ENCODE measurements at regions not wholly inside any gene's neighbourhood (a gene's known extent, or its start where the extent isn't known, plus 50 kb on each side); places are given as distances from the start of the nearest gene placed in this dataset.

DNA sequence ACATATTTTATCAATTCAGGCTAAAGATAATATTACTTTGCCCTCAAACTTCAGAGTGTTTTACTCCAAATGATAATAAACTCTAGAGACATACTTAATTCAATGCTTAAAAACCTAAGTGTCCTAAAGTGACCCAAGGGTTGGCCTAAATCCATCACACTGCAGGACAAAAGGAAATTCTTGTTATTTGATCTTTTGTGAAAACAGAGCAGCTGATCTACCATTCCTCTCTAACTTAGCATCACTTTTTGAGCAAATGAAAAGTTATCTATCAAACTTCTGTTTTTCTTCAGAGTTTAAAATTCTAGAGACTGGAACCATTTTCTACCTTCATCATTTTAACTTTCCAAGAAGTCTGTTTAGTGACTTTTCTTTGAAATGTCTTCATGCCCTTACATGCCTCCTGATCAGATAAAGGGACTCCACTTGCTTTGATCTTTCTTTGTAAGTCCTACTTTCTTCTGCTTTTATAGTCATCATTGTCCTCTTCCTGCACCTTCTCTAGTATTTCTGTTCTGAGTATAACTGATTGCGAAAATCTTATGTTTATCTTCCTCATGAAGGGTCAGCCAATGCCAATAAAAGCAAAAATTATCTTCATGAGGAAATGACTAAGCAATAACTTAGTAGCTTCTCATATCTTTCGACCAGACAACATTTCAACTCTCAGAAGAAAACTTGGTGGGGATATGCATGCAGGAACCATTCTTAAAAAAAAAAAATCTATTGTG, 378.7 kb upstream of the TGFBR2 start:
- DNase-seq: no peak
- TF ChIP-seq, protein P1, sequence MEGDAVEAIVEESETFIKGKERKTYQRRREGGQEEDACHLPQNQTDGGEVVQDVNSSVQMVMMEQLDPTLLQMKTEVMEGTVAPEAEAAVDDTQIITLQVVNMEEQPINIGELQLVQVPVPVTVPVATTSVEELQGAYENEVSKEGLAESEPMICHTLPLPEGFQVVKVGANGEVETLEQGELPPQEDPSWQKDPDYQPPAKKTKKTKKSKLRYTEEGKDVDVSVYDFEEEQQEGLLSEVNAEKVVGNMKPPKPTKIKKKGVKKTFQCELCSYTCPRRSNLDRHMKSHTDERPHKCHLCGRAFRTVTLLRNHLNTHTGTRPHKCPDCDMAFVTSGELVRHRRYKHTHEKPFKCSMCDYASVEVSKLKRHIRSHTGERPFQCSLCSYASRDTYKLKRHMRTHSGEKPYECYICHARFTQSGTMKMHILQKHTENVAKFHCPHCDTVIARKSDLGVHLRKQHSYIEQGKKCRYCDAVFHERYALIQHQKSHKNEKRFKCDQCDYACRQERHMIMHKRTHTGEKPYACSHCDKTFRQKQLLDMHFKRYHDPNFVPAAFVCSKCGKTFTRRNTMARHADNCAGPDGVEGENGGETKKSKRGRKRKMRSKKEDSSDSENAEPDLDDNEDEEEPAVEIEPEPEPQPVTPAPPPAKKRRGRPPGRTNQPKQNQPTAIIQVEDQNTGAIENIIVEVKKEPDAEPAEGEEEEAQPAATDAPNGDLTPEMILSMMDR (IDR thresholded peaks at IDR 0.05): no peak
- Histone ChIP-seq H3K9me3 (peaks cover 0 to 3% (median 0%) of the 10 kb centered on the region in 3 donors), H3K27me3 (no peaks in the 10 kb centered on the region), H3K27ac (peak overlapping the region in 1 of 2 donors; percentile 49), H3K36me3 (no peaks in the 10 kb centered on the region), H3K4me3 (no peak overlapping the region), H3K4me1 (peaks cover 0 to 26% (median 17%) of the 10 kb centered on the region in 4 donors)
- intact Hi-C loops (cut with DNase I; ENCODE audit: low total_unique reads): no loop called here

DNA sequence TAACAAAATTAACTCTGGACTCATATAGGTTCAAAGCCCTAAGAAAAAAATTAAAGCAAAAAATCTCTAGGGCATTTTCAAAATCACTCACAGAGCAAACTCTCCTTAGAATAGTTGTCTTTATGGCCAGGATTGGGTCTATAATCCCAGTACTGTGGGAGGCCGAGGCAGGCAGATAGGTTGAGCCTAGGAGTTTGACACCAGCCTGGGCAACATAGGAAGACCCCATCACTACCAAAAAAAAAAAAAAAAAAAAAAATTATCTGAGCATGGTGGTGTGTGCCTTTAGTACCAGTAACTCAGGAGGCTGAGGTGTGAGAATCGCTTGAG, 378.1 kb upstream of the TGFBR2 start:
- Histone ChIP-seq H3K27me3 (no peaks in the 10 kb centered on the region), H3K4me1 (peaks cover 0 to 26% (median 17%) of the 10 kb centered on the region in 4 donors), H3K4me3 (no peak overlapping the region), H3K36me3 (no peaks in the 10 kb centered on the region), H3K27ac (peak overlapping the region in 1 of 2 donors; percentile 49), H3K9me3 (peaks cover 0 to 3% (median 0%) of the 10 kb centered on the region in 3 donors)
- intact Hi-C loops (cut with DNase I; ENCODE audit: low total_unique reads): no loop called here
- TF ChIP-seq, protein P1 (IDR thresholded peaks at IDR 0.05): no peak
- no peak for DNase-seq

DNA sequence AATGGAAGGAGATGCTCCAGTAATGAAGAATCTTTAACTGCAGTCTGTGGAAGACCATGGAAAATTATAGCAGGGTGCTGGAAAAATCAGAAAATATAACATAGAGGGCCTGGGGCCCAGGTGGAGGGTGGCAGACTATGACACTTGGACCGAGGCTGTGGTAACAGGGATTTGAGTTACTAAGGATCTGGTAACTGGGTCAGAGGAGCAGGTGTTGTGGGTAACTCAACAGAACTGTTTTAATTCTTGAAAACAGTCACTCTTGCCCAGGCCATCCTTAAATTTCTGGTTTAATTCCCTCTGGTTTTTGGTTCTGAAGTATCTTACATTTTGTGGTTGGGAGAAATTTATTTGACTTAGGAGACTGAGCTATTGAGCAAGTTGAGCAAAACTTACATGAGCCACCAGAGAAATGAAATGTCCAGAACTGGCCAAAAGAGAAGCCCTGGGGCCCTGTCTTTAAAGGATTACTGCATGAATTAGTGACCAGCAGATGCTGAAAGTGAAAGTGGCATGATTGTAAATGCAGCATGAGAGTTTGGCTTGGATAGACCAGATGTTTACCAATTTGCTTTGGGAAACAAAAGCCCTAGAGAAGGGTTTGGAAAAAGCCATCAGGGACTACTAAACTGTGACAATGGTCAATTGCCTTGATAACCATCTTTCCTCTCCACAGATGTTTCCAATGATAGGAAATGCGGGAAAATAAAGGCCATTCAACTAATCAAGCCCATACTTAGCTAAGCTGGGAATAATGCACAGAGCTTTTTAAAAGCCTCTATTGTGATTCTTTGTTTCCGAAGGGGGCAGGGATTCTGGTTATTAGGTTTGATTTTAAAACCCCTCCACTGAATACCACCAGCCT, 374.9 kb upstream of the TGFBR2 start:
- H3K27me3 ChIP-seq: no peaks in the 10 kb centered on the region
- intact Hi-C loops (cut with DNase I; ENCODE audit: low total_unique reads): no loop called here
- no peaks in the 10 kb centered on the region for H3K36me3 ChIP-seq
- peak overlapping the region in 1 of 2 donors; percentile 30 for H3K27ac ChIP-seq
- TF ChIP-seq, protein P1 (IDR thresholded peaks at IDR 0.05): no peak
- DNase-seq: no peak
- H3K4me3 ChIP-seq: no peak overlapping the region
- no peaks in the 10 kb centered on the region for H3K9me3 ChIP-seq
- peaks cover 0 to 38% (median 17%) of the 10 kb centered on the region in 4 donors for H3K4me1 ChIP-seq

DNA sequence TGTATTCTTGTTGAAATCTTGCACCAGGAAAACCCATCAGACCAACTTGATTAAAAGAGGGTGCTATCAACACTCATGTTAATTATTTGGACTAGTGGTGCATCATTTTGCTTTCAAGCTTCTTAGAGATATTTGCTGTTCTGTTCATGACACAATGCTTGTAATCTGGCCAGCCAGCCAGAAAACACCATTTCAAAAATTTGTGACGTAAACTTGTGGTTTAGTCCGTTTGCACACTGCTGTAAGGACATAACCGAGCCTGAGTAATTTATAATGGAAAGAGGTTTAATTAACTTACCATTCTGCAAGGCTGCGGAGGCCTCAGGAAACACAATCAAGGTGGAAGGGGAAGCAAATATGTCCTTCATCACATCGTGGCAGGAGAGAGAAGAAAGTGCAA, 374.3 kb upstream of the TGFBR2 start:
- Histone ChIP-seq H3K4me3 (no peak overlapping the region), H3K27ac (no peak overlapping the region), H3K27me3 (no peaks in the 10 kb centered on the region), H3K4me1 (peaks cover 0 to 32% (median 12%) of the 10 kb centered on the region in 4 donors), H3K9me3 (no peaks in the 10 kb centered on the region), H3K36me3 (no peaks in the 10 kb centered on the region)
- no peak for DNase-seq
- TF ChIP-seq, protein P1 (IDR thresholded peaks at IDR 0.05): no peak
- intact Hi-C loops (cut with DNase I; ENCODE audit: low total_unique reads): no loop called here

DNA sequence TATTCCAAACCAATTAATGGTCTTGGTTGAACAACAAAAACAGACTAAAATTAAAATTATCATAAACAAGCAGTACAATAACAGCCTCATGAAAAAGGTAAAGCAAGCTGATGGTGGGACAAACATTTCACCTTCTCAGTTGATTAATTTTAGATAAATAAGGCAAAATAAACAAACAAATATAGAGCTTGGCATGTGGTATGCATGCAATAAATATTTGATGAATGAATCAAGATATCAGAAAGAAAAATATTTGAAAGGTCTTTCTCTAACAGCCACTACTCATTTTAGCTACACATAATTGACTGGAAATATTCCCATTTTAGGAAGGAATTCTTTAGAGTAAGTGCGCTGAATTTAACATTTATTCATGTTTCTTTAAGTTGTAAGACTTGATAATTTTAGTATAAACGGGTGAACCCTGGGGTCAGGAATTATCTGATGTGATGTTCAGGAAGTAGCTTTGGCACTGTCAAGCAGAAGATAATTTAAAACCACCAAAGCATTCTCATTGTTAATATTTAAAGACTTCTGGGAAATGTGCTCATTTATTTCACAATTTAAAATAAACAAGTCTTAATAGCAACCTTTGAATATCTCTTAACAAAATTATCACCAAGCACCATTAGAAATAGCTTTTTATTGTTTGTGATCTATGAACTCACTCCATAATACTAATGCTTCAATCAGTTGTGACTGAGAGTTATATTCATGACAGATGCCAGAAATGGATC, 372.3 kb upstream of the TGFBR2 start:
- H3K36me3 ChIP-seq: no peaks in the 10 kb centered on the region
- DNase-seq: no peak
- H3K4me1 ChIP-seq: peaks cover 0 to 13% (median 2%) of the 10 kb centered on the region in 4 donors
- H3K4me3 ChIP-seq: no peak overlapping the region
- no peaks in the 10 kb centered on the region for H3K9me3 ChIP-seq
- TF ChIP-seq, protein P1 (IDR thresholded peaks at IDR 0.05): no peak
- no peak overlapping the region for H3K27ac ChIP-seq
- H3K27me3 ChIP-seq: no peaks in the 10 kb centered on the region
- intact Hi-C loops (cut with DNase I; ENCODE audit: low total_unique reads): no loop called here

Measured in tibial artery (tissue), 4 donors.